Gastroesophageal sphincter (tissue), 4 donors: ENCODE measurements at regions not wholly inside any gene's neighbourhood (a gene's known extent, or its start where the extent isn't known, plus 50 kb on each side); places are given as distances from the start of the nearest gene placed in this dataset.
"Not testable (repeated sequence)": the region's sequence is repeated elsewhere in the genome, so short reads cannot be mapped to it uniquely, and the experiment has no call there.

Source experiments
- ATAC-seq: fragments of 150-250 bp; one replicate; pipeline ENCODE4 v1.9.1; 2016; ENCODE audit warnings: mild to moderate bottlenecking, moderate library complexity
- H3K27ac ChIP-seq, 4 donors: fragments of 200-600 bp; sonication (generic) in 3 of 4; 1 replicate in 3 of 4; 2 replicates in 1 of 4; pipeline ENCODE4 v1.5.1; 2016 to 2019
- H3K27me3 ChIP-seq: fragments of 200-600 bp; sonication (generic); one replicate; pipeline ENCODE4 v1.5.1; 2019
- H3K36me3 ChIP-seq, 2 donors: fragments of 200-600 bp; sonication (generic); one replicate each; pipeline ENCODE4 v1.5.1; 2019; ENCODE audit warnings: control low read depth in 1 of 2
- H3K4me1 ChIP-seq, 3 donors: fragments of 200-600 bp; sonication (generic); 1 replicate in 2 of 3; 2 replicates in 1 of 3; pipeline ENCODE4 v1.5.1; 2016 to 2019; ENCODE audit warnings: control low read depth in 2 of 3
- H3K4me3 ChIP-seq, 2 donors: fragments of 200-600 bp; sonication (generic); one replicate each; pipeline ENCODE4 v1.5.1; 2019; ENCODE audit warnings: mild to moderate bottlenecking in 1 of 2, moderate library complexity in 1 of 2
- H3K9me3 ChIP-seq, 3 donors: fragments of 200-600 bp; sonication (generic); one replicate each; pipeline ENCODE4 v1.5.1; 2017 to 2019; ENCODE audit warnings: control low read depth in 2 of 3
- CTCF ChIP-seq, 4 experiments: fragments of 200-600 bp in 2 of 4; fragments of 450-650 bp in 2 of 4; sonication (generic) in 1 of 4; IDR thresholded peaks; one replicate each; pipeline ENCODE4 v1.5.1; 2017 to 2019; ENCODE audit warnings: antibody characterized with exemption in 4 of 4, mild to moderate bottlenecking in 2 of 4, moderate library complexity in 2 of 4
- EP300 ChIP-seq: sonication (generic); formaldehyde crosslinking; IDR thresholded peaks from one replicate; pipeline ENCODE4 v1.6.1; 2017; ENCODE audit warnings: antibody characterized with exemption, mild to moderate bottlenecking
- POLR2A ChIP-seq, 2 donors: fragments of 450-650 bp; IDR thresholded peaks; one replicate each; pipeline ENCODE4 v1.6.1; 2017; ENCODE audit warnings: antibody characterized with exemption in 2 of 2, mild to moderate bottlenecking in 2 of 2, moderate library complexity in 1 of 2
- POLR2AphosphoS5 ChIP-seq: sonication (generic); formaldehyde crosslinking; IDR thresholded peaks from one replicate; pipeline ENCODE4 v1.6.1; 2017; ENCODE audit warnings: antibody characterized with exemption
- WGBS, 2 donors: methylation state at CpG; one replicate each; pipeline ENCODE4 v1.1.5; 2018; ENCODE audit warnings: low coverage in 1 of 2; 5-methylcytosine and 5-hydroxymethylcytosine counted together

GRCh38 chr4:179151770-179152169 lies 1709.5 kb upstream of the AGA start:
- Histone ChIP-seq H3K4me3 (no peak overlapping the region), H3K27ac (no peak overlapping the region), H3K9me3 (no peaks in the 10 kb centered on the region), H3K36me3 (no peaks in the 10 kb centered on the region), H3K4me1 (no peaks in the 10 kb centered on the region), H3K27me3 (no peaks in the 10 kb centered on the region)
- ATAC-seq, result peak; percentile 28
- no peak for TF ChIP-seq POLR2A (IDR thresholded peaks at IDR 0.05)
- TF ChIP-seq POLR2AphosphoS5, result no peak
- TF ChIP-seq CTCF (IDR thresholded peaks at IDR 0.05), result no peak
- no peak for TF ChIP-seq EP300
- WGBS, 2 donors, result 63 to 68% methylated on average over 3 to 6 of the region's 6 CpGs

GRCh38 chr4:179163147-179163546 lies 1720.9 kb upstream of the AGA start:
- Histone ChIP-seq H3K27ac (no peak overlapping the region), H3K27me3 (no peaks in the 10 kb centered on the region), H3K4me3 (no peak overlapping the region), H3K36me3 (no peaks in the 10 kb centered on the region), H3K4me1 (no peaks in the 10 kb centered on the region), H3K9me3 (no peaks in the 10 kb centered on the region)
- WGBS, 2 donors, result 60 to 69% methylated on average over 2 of the region's 2 CpGs
- ATAC-seq, result no peak
- TF ChIP-seq POLR2AphosphoS5, result no peak
- no peak for TF ChIP-seq CTCF (IDR thresholded peaks at IDR 0.05)
- TF ChIP-seq EP300, result no peak
- no peak for TF ChIP-seq POLR2A (IDR thresholded peaks at IDR 0.05)

GRCh38 chr4:179164267-179164999 lies 1722.2 kb upstream of the AGA start:
- no peak for ATAC-seq
- no peak overlapping the region for H3K4me3 ChIP-seq
- no peaks in the 10 kb centered on the region for H3K9me3 ChIP-seq
- H3K36me3 ChIP-seq, result no peaks in the 10 kb centered on the region
- no peaks in the 10 kb centered on the region for H3K27me3 ChIP-seq
- 83 to 93% methylated on average over 4 to 5 of the region's 5 CpGs for WGBS, 2 donors
- no peaks in the 10 kb centered on the region for H3K4me1 ChIP-seq
- H3K27ac ChIP-seq, result no peak overlapping the region
- TF ChIP-seq POLR2AphosphoS5 (no peak), POLR2A (IDR thresholded peaks at IDR 0.05) (no peak), EP300 (no peak), CTCF (IDR thresholded peaks at IDR 0.05) (no peak)

GRCh38 chr4:179165000-179165738 lies 1722.9 kb upstream of the AGA start:
- Histone ChIP-seq H3K27me3 (no peaks in the 10 kb centered on the region), H3K9me3 (no peaks in the 10 kb centered on the region), H3K4me3 (no peak overlapping the region), H3K4me1 (no peaks in the 10 kb centered on the region), H3K27ac (no peak overlapping the region), H3K36me3 (no peaks in the 10 kb centered on the region)
- TF ChIP-seq POLR2AphosphoS5 (no peak), POLR2A (IDR thresholded peaks at IDR 0.05) (no peak), CTCF (IDR thresholded peaks at IDR 0.05) (no peak), EP300 (no peak)
- ATAC-seq, result no peak
- 84 to 90% methylated on average over 2 to 4 of the region's 4 CpGs for WGBS, 2 donors

GRCh38 chr4:179165862-179166261 lies 1723.6 kb upstream of the AGA start:
- WGBS, 2 donors, result 37 to 84% methylated on average over 3 of the region's 3 CpGs
- H3K4me3 ChIP-seq, result no peak overlapping the region
- H3K27ac ChIP-seq, result no peak overlapping the region
- TF ChIP-seq POLR2A (IDR thresholded peaks at IDR 0.05) (no peak), EP300 (no peak), CTCF (IDR thresholded peaks at IDR 0.05) (no peak), POLR2AphosphoS5 (no peak)
- H3K36me3 ChIP-seq, result no peaks in the 10 kb centered on the region
- no peak for ATAC-seq
- H3K4me1 ChIP-seq, result no peaks in the 10 kb centered on the region
- H3K27me3 ChIP-seq, result no peaks in the 10 kb centered on the region
- H3K9me3 ChIP-seq, result no peaks in the 10 kb centered on the region

GRCh38 chr4:179170308-179170707 lies 1728.1 kb upstream of the AGA start:
- H3K27me3 ChIP-seq, H3K4me1 ChIP-seq, H3K4me3 ChIP-seq, ATAC-seq, H3K9me3 ChIP-seq, H3K36me3 ChIP-seq, H3K27ac ChIP-seq: not testable (repeated sequence)
- WGBS, 2 donors, result 85 to 90% methylated on average over 5 of the region's 5 CpGs
